ENCODE measurements at regions not wholly inside any gene's neighbourhood (a gene's known extent, or its start where the extent isn't known, plus 50 kb on each side); places are given as distances from the start of the nearest gene placed in this dataset.
"Not testable (repeated sequence)": the region's sequence is repeated elsewhere in the genome, so short reads cannot be mapped to it uniquely, and the experiment has no call there.

DNA sequence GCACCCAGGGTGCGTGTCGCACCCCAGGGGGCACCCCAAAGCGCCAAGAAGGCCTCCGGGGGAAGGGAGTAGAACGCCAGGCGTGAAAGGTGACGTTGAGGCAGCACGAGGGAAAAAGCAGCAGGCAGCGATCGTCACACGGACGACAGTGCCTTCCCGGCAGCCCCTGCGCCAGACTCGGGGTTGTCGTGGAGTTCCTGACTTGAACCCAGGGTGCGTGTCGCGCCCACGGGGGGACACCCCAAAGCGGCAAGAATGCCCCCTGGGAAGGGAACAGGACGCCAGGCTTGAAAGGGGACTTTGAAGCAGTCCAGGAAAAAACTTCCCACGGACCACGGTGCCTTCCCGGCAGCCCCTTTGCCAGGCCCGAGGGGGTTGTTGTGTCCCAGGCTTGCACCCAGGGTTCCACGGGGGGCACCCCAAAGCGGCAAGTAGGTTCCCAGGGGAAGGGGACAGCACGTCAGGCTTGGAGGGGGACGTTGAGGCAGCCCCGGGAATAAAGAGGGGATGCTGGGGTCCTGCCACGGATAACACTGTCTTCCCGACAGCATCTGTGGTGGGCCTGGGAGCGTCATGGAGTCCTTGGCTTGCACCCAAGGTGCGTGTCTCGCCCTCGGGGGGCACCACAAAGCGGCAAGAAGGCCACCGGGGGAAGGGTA lies 159.2 kb upstream of the ALG10B start:
- DNase-seq (ENCODE audit: low read depth), result no peak
- no peak overlapping the region for H3K4me3 ChIP-seq (ENCODE audit: low read depth, low read length)

DNA sequence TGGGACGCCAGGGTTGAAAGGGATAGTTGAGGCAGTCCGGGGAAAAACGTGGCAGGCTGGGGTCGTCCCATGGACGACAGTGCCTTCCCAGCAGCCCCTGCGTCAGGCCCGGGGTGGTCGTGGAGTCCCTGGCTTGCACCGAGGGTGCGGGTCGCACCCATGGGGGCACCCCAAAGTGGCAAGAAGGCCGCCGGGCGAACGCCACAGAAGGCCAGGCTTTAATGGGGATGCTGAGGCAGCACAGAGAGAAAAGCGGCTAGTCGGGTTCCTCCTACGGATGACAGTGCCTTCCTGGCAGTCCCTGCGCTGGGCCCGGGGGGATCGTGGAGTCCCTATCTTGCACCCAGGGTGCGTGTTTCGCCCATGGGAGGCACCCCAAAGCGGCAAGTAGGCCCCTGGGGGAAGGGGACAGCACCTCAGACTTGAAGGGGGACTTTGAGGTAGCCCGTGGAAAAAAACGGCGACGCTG lies 158.6 kb upstream of the ALG10B start:
- DNase-seq (ENCODE audit: low read depth), result no peak
- no peak overlapping the region for H3K4me3 ChIP-seq (ENCODE audit: low read depth, low read length)

DNA sequence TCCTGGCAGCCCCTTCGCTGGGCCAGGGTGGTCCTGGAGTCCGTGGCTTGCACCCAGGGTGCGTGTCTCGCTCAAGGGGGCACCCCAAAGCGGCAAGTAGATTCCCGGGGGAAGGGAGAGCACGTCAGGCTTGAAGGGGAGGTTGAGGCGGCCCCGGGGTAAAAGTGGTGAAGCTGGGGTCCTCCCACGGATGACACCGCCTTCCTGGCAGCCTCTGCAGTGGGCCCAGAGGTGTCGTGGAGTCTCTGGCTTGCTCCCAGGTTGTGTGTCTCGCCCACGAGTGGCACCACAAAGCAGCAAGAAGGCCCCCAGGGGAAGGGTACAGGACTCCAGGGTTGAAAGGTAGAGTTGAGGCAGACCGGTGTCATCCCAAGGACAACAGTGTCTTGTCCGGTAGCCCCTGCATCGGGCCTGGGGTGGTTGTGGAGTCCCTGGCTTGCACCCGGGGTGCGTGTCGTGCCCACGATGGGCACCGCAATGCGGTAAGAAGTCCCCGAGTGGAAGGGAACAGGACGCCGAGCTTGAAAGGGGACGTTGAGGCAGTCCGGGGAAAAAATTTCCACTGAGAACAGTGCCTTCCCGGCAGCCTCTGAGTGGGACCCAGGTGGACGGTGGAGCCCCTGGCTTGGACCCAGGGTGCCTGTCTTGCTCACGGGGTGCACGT lies 158.0 kb upstream of the ALG10B start:
- no peak overlapping the region for H3K4me3 ChIP-seq (ENCODE audit: low read depth, low read length)
- no peak for DNase-seq (ENCODE audit: low read depth)

DNA sequence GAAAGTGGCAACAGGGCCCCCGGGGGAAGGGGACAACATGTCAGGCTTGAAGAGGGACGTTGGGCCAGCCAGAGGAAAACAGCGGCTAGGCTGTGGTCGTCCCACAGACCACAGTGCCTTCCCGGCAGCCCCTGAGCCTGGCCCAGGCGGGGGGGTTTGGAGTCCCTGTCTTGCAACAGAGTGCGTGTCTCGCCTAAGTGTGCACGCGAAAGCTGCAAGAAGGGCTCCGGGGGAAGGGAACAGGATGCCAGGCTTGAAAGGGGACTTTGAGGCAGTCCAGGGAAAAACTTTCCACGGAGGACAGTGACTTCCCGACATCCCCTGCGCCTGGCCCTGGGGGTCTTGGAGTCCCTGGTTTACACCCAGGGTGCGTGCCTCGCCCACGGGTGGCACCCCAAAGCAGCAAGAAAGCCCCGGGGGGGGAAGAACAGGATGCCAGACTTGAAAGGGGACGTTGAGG lies 157.5 kb upstream of the ALG10B start:
- no peak for DNase-seq (ENCODE audit: low read depth)
- no peak overlapping the region for H3K4me3 ChIP-seq (ENCODE audit: low read depth, low read length)

DNA sequence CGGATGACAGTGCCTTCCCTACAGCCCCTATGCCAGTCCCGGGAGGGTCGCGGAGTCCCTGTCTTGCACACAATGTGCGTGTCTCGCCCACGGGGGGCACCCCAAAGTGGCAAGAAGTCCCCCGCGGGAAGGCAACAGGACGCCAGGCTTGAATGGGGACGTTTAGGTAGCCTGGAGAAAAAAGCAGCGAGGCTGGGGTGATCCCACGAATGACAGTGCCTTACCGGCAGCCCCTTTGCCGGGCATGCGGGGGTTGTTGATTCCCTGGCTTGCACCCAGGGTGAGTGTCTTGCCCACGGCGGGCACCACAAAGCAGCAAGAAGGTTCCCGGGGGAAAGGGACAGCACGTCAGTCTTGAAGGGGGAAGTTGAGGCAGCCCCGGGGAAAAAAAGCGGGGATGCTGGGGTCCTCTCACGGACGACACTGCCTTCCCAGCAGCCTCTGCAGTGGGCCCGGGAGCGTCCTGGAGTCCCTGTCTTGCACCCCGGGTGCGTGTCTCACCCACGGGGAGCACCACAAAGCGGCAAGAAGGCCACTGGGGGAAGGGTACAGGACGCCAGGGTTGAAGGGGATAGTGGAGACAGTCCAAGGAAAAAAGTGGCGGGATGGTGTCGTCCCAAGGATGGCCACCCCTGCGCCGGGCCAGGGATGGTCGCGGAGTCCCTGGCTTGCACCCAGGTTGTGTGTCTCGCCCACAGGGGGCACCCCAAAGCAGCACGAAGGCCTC lies 156.8 kb upstream of the ALG10B start:
- no peak for DNase-seq (ENCODE audit: low read depth)
- no peak overlapping the region for H3K4me3 ChIP-seq (ENCODE audit: low read depth, low read length)

DNA sequence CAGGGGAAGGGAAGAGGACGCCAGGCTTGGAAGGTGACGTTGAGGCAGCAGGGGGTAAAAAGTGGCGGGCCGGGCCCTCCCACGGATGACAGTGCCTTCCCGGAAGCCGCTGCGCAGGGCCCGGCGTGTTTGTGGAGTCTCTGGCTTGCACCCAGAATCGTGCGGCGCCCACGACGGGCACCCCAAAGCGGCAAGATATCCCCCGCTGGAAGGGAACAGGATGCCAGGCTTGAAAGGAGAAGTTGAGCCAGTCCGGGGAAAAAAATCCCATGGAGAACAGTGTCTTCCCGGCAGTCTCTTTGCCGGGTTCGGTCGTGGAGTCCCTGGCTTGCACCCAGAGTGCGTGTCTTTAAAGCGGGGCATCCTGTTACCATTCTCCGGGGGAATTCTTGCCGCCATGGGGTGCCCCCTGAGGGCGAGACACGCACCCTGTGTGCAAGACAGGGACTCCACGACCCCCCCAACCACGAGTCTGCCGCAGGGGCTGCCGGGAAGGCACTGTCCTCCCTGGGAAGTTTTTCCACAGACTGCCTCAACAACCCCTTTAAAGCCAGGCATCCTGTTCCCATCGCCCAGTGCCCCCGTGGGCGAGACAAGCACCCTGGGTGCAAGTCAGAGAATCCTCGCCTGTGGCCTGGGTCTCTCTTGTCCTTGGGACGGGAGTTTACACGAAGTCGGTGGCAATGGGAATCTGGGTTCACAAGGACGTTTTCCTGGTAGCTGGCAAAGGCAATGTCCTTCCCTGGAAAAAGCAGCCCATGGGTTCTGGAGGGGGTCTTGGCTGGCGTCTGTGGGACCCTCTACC lies 156.1 kb upstream of the ALG10B start:
- no peak for DNase-seq (ENCODE audit: low read depth)
- no peak overlapping the region for H3K4me3 ChIP-seq (ENCODE audit: low read depth, low read length)

DNA sequence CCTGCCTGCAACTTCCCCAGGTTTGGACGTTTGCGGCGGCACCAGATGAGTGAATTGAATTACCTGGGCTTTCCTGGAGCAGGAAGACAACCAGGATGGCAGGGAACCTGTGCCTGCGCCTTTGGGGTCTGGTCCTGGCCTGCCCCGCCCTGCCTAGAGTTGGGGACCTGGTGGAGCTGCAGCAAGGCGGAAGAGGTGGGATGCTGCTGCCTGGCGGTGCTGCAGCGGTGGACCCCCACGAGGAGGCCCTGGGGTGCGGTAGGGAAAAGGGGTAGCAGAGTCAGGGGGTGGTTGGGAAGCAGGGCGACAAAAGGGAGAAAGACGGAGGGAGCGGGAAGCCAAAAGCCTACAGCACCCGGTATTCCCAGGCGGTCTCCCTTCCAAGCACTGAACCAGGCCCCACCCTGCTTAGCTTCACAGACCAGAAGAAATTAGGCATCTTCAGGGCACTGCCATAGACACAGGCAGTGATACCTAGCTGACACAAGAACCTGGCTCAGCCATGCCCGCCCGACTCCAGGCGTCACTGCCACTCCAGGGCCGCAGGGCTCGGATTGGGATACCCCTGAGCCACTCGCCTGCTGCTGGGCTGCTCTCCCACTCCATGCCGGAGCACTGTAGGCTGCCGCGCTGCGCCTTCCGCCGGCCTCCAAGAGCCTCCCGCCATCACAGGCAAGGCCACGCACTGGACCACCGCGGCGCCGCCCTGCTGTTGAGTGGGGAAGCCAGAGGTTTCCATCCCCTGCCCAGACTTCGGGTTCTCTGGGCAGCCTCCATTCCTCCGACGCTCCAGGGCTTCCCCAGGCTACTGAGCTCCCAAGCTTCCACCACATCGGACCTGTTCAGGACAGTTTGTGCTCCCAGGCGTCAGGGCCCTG lies 155.2 kb upstream of the ALG10B start:
- DNase-seq (ENCODE audit: low read depth), result no peak
- H3K4me3 ChIP-seq (ENCODE audit: low read depth, low read length), result no peak overlapping the region

DNA sequence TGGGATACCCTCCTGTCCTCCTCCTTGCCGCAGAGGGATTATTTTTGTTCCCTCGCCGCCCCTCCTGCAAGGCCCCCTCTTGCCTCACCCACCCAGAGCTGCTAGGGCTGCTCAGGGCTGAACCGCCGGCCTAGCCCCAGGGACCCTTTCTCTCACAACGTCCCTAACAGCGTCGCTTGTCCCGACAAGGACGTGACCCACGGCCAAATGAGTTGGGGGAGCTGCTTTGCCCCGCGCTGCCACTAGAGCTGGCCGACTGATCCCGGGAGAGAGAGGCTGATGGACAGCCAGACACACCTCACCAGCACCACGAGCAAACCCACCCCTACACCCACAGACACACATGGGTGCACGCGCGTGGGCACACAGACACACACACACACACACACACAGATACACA lies 154.6 kb upstream of the ALG10B start:
- H3K4me3 ChIP-seq (ENCODE audit: low read depth, low read length), result no peak overlapping the region
- no peak for DNase-seq (ENCODE audit: low read depth)

DNA sequence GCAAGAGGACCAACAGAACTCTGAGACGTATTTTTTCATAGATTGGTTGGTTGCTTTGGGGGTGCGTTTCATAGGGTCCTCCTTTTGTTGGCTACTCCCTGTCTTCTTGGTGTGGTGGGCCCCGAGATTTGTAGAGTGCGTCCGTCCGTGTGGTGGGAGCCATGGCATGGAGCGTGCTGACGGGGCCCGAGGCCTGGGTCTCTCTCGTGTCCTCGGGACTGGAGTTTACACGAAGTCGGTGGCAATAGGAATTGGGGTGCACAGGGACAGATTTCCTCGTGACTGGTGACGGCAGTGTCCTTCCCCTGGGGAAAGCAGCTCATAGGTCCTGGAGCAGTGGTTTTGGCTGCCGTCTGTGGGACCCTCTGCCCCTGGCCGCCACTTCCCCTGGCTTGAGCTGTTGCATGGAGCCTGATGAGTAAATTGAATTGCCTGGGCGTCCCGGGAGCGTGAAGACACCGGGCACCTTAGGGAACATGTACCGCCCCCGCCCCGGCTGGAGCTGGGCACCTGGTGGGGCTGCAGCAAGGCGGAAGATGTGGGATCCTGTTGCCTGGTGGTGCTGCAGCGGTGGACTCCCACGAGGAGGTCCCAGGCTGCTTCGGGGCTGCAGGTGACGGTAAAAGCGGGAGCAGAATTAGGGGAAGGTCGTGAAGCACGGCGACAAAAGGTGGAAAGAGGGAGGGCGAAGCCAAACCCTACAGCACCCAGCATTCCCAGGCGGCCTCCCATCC lies 153.7 kb upstream of the ALG10B start:
- no peak overlapping the region for H3K4me3 ChIP-seq (ENCODE audit: low read depth, low read length)
- no peak for DNase-seq (ENCODE audit: low read depth)

DNA sequence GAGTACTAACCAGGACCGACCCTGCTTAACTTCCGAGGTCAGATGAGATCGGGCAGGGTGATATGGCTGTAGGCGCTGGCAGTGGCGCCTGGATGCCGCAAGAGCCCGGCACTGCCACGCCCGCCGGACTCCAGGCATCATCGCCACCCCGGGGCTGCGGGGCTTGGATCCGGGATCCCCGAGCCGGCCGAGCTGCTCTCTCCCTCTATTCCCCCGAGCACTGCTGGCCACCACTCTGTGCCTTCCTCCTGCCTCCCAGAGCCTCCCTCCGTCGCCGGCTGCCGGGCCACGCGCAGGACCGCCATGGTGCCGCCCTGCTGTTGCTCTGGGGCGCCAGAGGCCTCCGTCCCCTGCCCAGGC lies 153.2 kb upstream of the ALG10B start:
- H3K4me3 ChIP-seq (ENCODE audit: low read depth, low read length), result no peak overlapping the region
- DNase-seq (ENCODE audit: low read depth), result no peak

DNA sequence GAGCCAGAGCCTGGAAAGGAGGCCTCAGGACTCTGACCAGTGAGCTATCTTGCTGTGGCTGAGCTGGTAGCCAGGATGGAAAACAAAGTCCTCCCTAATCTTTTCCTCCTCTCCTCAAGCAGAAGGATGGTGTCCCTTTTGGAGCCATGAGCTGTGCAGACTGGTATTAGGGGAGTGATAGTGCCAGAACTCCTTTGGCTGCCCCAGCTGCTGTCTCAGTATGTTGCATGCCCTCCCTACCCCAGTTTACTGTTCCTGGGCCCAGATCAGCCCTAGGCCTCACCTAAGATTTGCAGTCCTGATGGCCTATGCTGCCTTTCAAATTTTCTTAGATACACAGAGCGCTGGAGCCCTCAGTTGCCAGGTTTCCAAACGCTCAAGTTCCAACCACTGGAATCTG lies 150.3 kb upstream of the ALG10B start:
- H3K4me3 ChIP-seq (ENCODE audit: low read depth, low read length), result no peak overlapping the region
- DNase-seq (ENCODE audit: low read depth), result no peak

DNA sequence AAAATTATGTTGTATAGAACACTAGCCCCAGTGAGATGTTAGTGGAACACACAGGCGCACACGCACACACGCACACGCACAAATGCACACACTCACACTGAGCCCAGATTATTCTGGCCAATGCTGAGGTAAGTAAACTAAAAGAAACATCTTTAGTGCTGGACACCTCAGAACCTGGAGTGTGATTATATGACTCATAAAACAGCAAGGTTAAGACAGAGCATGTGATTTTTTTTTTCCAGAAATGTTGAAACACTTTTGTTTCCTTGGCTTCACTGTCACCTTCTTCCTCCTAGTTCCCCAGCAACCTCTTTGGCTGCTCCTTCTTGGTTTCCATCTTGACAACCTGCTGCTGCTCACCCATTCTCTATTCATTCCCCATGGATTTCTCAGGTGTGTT lies 141.0 kb upstream of the ALG10B start:
- no peak for DNase-seq (ENCODE audit: low read depth)
- no peak overlapping the region for H3K4me3 ChIP-seq (ENCODE audit: low read depth, low read length)

DNA sequence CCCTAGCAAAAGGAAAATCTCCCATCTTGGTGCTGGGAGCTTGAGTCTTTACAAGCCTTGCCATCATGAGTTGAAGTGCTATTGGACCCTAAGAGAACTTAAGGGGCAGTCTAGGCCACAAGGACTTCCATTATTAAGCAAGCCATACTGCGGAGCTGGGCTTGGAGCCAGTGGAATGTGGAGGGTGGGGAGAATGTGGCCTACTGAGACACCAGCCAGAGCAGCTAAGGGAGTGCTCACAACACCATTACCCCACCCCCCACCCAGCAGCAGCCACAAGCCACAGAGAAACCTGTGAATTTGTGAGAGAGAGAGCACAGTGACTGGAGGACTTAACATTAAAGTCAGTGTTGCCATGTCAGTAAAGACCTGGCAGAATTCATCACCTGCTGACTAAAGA lies 133.0 kb upstream of the ALG10B start:
- not testable (repeated sequence) for DNase-seq (ENCODE audit: low read depth); H3K4me3 ChIP-seq (ENCODE audit: low read depth, low read length)

DNA sequence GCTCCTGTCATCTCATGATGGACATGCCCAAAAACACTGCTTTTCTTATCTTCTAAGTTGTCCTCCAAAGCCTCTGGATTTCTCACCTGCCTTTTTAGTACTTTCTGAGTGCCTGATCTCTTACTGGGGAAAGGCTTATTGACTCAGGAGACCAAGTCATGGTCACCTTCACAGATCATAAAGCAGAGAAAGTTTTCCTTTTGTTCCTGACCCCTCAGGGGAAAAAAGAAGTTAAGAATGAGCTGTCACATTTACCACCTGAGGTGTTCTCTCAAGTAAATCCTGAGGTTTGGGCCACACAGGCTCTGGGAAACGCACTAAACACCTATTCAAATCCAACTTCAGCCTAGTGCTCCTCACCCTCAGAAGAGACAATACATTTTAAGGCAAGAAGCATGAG lies 119.3 kb upstream of the ALG10B start:
- not testable (repeated sequence) for H3K4me3 ChIP-seq (ENCODE audit: low read depth, low read length); DNase-seq (ENCODE audit: low read depth)

DNA sequence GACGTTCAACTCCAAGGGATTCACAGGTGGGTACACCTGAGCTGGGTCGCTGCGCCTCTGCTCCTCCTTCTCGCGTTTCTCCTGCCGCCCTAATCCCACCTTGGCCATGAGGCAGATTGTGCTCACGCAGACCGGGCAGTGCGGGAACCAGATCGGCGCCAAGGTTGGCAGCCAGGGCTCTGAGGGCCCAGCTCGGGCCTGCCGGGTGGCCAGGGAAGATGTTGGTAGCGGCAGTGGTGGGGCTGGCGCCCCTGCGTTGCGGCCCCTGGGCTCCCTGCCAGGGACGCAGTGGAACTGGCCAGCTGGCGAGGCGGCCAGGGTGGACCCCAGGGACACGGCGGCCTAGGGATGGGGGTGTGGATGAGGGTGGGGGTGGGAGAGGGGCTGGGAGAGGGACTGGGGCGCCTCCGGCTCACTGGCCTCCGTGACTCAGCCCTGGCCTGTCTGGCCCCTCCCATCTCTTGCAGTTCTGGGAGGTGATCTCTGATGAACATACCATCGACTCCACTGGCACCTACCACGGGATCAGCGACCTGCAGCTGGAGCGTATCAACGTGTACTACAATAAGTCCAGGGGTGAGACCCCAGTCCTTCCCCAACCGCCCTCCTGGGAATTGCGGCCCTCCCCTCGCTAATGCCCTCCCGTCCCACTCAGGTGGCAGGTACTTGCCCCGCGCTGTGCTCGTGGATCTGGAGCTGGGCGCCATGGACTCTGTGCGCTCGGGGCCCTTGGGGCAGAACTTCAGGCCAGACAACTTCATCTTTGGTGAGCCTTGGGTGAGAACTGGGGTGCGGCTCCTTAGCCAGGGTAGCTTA lies 114.9 kb upstream of the ALG10B start:
- H3K4me3 ChIP-seq (ENCODE audit: low read depth, low read length), result no peak overlapping the region
- no peak for DNase-seq (ENCODE audit: low read depth)

DNA sequence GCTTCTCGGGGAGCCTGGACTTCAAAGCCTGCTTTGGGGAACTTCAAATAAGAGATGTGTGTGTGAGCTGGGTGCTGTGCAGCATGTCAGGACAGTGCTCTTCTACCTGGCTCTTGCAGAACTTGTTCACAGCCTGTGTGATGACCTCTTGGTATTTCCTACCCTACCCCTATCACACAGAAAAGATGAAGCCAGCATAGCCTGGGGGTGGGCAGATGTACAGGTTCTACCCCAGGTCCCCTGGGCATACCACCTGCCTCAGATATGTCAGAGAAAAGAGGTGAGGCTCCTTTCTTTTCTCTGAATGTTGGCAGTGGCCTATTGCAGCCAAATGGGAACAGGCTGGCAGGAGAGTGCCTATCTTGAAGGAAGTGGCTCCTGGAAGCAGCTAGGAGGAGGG lies 111.7 kb upstream of the ALG10B start:
- H3K4me3 ChIP-seq (ENCODE audit: low read depth, low read length), result no peak overlapping the region
- DNase-seq (ENCODE audit: low read depth), result no peak

DNA sequence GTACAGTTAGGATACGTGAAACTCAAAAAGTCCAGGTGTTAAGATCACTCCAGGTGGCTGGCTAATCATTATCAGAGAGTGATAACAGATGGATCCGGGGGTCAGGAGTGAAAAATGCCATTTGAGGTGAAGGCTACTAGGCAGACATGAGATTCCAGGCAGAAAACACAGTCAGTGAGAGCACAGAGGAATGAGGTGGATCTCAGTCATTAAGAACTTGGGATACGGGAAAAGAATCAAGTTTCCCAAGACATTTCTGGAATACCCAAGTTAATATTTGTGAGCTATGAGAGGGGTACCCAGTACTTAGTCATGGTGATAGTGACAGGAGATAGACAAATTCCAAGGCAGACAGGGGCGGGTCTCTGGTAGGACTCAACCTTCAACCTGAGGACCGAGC lies 94.6 kb upstream of the ALG10B start:
- H3K4me3 ChIP-seq (ENCODE audit: low read depth, low read length), result no peak overlapping the region
- no peak for DNase-seq (ENCODE audit: low read depth)

DNA sequence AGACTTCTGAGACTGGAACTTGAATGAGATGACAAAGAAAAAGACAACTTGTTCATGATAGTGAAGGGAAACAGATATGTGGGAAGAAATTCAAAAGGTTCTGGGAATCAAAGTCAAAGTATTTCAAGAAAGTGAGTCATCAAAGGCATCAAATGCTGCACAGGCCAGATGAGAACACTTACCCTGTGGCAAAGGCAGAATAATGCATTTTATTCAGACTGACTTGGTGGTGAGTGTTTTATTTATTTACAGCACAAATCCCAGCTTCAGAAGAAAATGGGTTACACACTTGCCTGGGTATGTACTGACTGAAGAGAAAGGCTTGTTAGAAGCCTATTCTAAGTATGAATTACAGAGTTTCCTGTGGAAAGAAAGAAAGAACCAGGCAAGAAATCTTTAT lies 78.2 kb upstream of the ALG10B start:
- not testable (repeated sequence) for H3K4me3 ChIP-seq (ENCODE audit: low read depth, low read length); DNase-seq (ENCODE audit: low read depth)

Measured in skeletal muscle cell (primary cell).